H1 (cell line): ENCODE measurements at regions not wholly inside any gene's neighbourhood (a gene's known extent, or its start where the extent isn't known, plus 50 kb on each side); places are given as distances from the start of the nearest gene placed in this dataset.
A peak's percentile ranks its signal among the peaks of the same experiment; 100 is the strongest.

Source experiments
- BCL11A ChIP-seq, 2 experiments: IDR thresholded peaks; one replicate each; pipeline ENCODE4 v1.6.1; 2011; ENCODE audit warnings: low read depth in 2 of 2, low read length in 2 of 2, mild to moderate bottlenecking in 2 of 2
- CBX5 ChIP-seq: fragments of 300-800, 300-1000 bp; sonication (generic); IDR thresholded peaks from 2 replicates; pipeline ENCODE4 v1.7.1; 2016; ENCODE audit warnings: antibody characterized with exemption, low read length, low read depth
- CTBP2 ChIP-seq: IDR thresholded peaks from 2 replicates; pipeline ENCODE4 v1.7.0; 2011; ENCODE audit warnings: borderline replicate concordance, mild to moderate bottlenecking, moderate library complexity, mixed read lengths, low read length; ENCODE audit not compliant: insufficient read depth, insufficient read length
- GABPA ChIP-seq: IDR thresholded peaks from 2 replicates; pipeline ENCODE4 v1.6.1; 2011; ENCODE audit warnings: mild to moderate bottlenecking, low read length, moderate library complexity, borderline replicate concordance; ENCODE audit not compliant: insufficient read depth
- HDAC2 ChIP-seq, 2 experiments: fragments of 300-600 bp in 1 of 2; sonication (generic) in 1 of 2; IDR thresholded peaks; 2 replicates each; pipeline ENCODE4 v1.6.1; 2011 to 2012; ENCODE audit warnings: low read depth in 2 of 2, low read length in 2 of 2, mild to moderate bottlenecking in 2 of 2, moderate library complexity in 2 of 2, borderline replicate concordance in 1 of 2, inconsistent platforms in 1 of 2
- KDM4A ChIP-seq: IDR thresholded peaks from one replicate; pipeline ENCODE4 v1.7.1; 2012; ENCODE audit warnings: low read depth, mild to moderate bottlenecking, moderate library complexity, low read length, inconsistent platforms; ENCODE audit not compliant: severe bottlenecking
- MAFK ChIP-seq: IDR thresholded peaks from 2 replicates; pipeline ENCODE4 v1.6.1; 2012; ENCODE audit warnings: low read depth, mild to moderate bottlenecking, improper control_type of control experiment, low read length
- NANOG ChIP-seq: IDR thresholded peaks from 2 replicates; pipeline ENCODE4 v1.6.1; 2011; ENCODE audit warnings: low read length, low read depth, mild to moderate bottlenecking, inconsistent platforms; ENCODE audit not compliant: insufficient read depth, poor library complexity, severe bottlenecking
- RAD21 ChIP-seq, 2 experiments: IDR thresholded peaks in 1 of 2; conservative IDR thresholded peaks in 1 of 2; 2 replicates each; pipeline ENCODE4 v1.6.1; 2011; ENCODE audit warnings: low read depth in 2 of 2, low read length in 2 of 2, improper control_type of control experiment in 1 of 2, inconsistent platforms in 1 of 2, mild to moderate bottlenecking in 1 of 2, moderate library complexity in 1 of 2
- RNF2 ChIP-seq: fragments of 200-900, 300-1000 bp; sonication (generic); IDR thresholded peaks from 2 replicates; pipeline ENCODE4 v1.7.1; 2016; ENCODE audit warnings: borderline replicate concordance, low read depth, mild to moderate bottlenecking, antibody characterized with exemption, low read length; ENCODE audit not compliant: poor library complexity, severe bottlenecking; ENCODE audit errors: missing control alignments
- SAP30 ChIP-seq: fragments of 300-600 bp; sonication (generic); IDR thresholded peaks from 2 replicates; pipeline ENCODE4 v1.7.1; 2012; ENCODE audit warnings: low read length, moderate library complexity, mild to moderate bottlenecking, inconsistent platforms; ENCODE audit not compliant: insufficient read depth, insufficient replicate concordance
- SP2 ChIP-seq: IDR thresholded peaks from 2 replicates; pipeline ENCODE4 v1.6.1; 2012; ENCODE audit warnings: mild to moderate bottlenecking, low read length, inconsistent platforms
- SRF ChIP-seq: IDR thresholded peaks from 2 replicates; pipeline ENCODE4 v1.6.1; 2011; ENCODE audit warnings: mild to moderate bottlenecking, low read depth, low read length, moderate library complexity
- TAF1 ChIP-seq: IDR thresholded peaks from 2 replicates; pipeline ENCODE4 v1.6.1; 2011; ENCODE audit warnings: mild to moderate bottlenecking, low read depth, low read length
- TAF7 ChIP-seq: optimal IDR thresholded peaks from 2 replicates; pipeline ENCODE3; 2011; ENCODE audit warnings: low read depth, mild to moderate bottlenecking, inconsistent platforms, low read length, moderate library complexity, borderline replicate concordance
- YY1 ChIP-seq: IDR thresholded peaks from 2 replicates; pipeline ENCODE4 v1.6.1; 2011; ENCODE audit warnings: low read depth, mild to moderate bottlenecking, low read length
- TF ChIP-seq, protein P1 (sequence below), 3 experiments: IDR thresholded peaks; 1 replicate in 2 of 3; 2 replicates in 1 of 3; pipeline versions ENCODE4 v1.5.1 to v1.6.1; 2011; ENCODE audit warnings: low read length in 3 of 3, mild to moderate bottlenecking in 3 of 3, inconsistent platforms in 2 of 3, low read depth in 1 of 3, moderate library complexity in 1 of 3; ENCODE audit not compliant: insufficient read depth in 1 of 3; ENCODE audit errors: control extremely low read depth in 1 of 3
- TF ChIP-seq, protein P2 (sequence below): IDR thresholded peaks from 2 replicates; pipeline ENCODE4 v1.6.1; 2011; ENCODE audit warnings: low read length, improper control_type of control experiment

DNA sequence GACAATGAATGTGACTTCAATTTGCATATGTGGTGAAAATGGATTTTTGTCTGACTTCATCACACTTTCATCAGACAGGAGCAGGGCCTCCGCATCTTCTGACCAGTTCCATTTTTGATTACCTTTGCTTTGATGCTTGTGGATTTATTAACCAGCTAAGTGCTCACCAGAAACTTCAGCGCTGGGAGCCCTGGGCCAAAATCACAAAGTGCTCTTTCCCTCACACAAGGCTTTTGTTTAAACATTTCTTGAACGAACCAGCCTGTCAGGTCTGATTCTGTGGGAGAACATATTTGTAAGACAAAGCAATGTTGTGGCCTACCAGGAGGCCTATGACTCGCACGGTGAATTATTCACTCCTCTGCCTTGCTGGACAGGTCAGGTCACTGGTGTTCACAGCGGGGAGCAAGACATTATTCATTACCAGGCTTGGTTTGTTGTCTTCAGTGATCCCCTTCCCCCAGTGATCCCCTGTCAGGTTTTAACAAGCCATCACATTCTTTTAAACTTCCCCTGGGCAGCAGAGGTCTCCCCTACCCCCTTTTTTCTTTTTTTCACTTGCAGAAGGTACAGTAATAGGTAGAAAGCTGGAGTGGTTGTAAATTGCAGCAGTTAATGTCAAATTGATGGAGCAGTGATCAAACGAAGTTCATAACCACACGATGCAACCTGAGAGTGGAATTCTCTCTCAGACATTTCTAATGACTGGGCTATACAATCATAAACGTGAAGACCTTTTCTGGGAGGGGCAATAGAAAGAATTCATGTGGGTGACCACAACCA, 167.5 kb upstream of the PRICKLE1 start (continued):
- TF ChIP-seq, protein P1, sequence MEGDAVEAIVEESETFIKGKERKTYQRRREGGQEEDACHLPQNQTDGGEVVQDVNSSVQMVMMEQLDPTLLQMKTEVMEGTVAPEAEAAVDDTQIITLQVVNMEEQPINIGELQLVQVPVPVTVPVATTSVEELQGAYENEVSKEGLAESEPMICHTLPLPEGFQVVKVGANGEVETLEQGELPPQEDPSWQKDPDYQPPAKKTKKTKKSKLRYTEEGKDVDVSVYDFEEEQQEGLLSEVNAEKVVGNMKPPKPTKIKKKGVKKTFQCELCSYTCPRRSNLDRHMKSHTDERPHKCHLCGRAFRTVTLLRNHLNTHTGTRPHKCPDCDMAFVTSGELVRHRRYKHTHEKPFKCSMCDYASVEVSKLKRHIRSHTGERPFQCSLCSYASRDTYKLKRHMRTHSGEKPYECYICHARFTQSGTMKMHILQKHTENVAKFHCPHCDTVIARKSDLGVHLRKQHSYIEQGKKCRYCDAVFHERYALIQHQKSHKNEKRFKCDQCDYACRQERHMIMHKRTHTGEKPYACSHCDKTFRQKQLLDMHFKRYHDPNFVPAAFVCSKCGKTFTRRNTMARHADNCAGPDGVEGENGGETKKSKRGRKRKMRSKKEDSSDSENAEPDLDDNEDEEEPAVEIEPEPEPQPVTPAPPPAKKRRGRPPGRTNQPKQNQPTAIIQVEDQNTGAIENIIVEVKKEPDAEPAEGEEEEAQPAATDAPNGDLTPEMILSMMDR (IDR thresholded peaks at IDR 0.05; ENCODE audit: control extremely low read depth in 1 of 3, insufficient read depth in 1 of 3, low read depth in 1 of 3, low read length in 3 of 3), result no peak
- TF ChIP-seq SRF (no peak), BCL11A (IDR thresholded peaks at IDR 0.05; ENCODE audit: low read depth in 2 of 2, low read length in 2 of 2) (peak in 1 of 2 experiments; percentile 53), CTBP2 (peak; percentile 56), HDAC2 (IDR thresholded peaks at IDR 0.05; ENCODE audit: borderline replicate concordance in 1 of 2, low read depth in 2 of 2, low read length in 2 of 2) (peak; percentile 96 to 98; a peak in 3 of 4 replicates), SP2 (no peak), SAP30 (no peak), KDM4A (no peak), TAF7 (no peak), MAFK (no peak), CBX5 (no peak), NANOG (peak; percentile 91), GABPA (no peak), RAD21 (IDR thresholded peaks at IDR 0.05 in 1 of 2, conservative IDR thresholded peaks at IDR 0.05 in 1 of 2; ENCODE audit: low read depth in 2 of 2, low read length in 2 of 2) (peak; percentile 31 to 42), RNF2 (no peak), YY1 (0 out of 2 replicates have a peak, but pooled peaks have one; percentile 46), TAF1 (no peak)
- TF ChIP-seq, protein P2, sequence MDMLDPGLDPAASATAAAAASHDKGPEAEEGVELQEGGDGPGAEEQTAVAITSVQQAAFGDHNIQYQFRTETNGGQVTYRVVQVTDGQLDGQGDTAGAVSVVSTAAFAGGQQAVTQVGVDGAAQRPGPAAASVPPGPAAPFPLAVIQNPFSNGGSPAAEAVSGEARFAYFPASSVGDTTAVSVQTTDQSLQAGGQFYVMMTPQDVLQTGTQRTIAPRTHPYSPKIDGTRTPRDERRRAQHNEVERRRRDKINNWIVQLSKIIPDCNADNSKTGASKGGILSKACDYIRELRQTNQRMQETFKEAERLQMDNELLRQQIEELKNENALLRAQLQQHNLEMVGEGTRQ, result no peak
